Transverse colon (tissue), 4 donors: ENCODE measurements at regions not wholly inside any gene's neighbourhood (a gene's known extent, or its start where the extent isn't known, plus 50 kb on each side); places are given as distances from the start of the nearest gene placed in this dataset.

ENCODE experiments used
- CTCF ChIP-seq, 5 experiments: fragments of 200-600 bp in 3 of 5; fragments of 450-650 bp in 2 of 5; sonication (generic) in 3 of 5; IDR thresholded peaks; 1 replicate in 2 of 5; 2 replicates in 3 of 5; pipeline ENCODE4 v1.5.1; 2016 to 2017; ENCODE audit warnings: antibody characterized with exemption in 5 of 5, inconsistent platforms in 3 of 5, mild to moderate bottlenecking in 2 of 5, moderate library complexity in 1 of 5
- EP300 ChIP-seq: sonication (generic); formaldehyde crosslinking; IDR thresholded peaks from one replicate; pipeline ENCODE4 v1.6.1; 2017; ENCODE audit warnings: antibody characterized with exemption, low read depth
- POLR2A ChIP-seq: fragments of 450-650 bp; IDR thresholded peaks from one replicate; pipeline ENCODE4 v1.6.1; 2016; ENCODE audit warnings: antibody characterized with exemption, mild to moderate bottlenecking, moderate library complexity
- POLR2AphosphoS5 ChIP-seq, 3 donors: sonication (generic); formaldehyde crosslinking; IDR thresholded peaks; one replicate each; pipeline ENCODE4 v1.6.1; 2016; ENCODE audit warnings: antibody characterized with exemption in 3 of 3

DNA sequence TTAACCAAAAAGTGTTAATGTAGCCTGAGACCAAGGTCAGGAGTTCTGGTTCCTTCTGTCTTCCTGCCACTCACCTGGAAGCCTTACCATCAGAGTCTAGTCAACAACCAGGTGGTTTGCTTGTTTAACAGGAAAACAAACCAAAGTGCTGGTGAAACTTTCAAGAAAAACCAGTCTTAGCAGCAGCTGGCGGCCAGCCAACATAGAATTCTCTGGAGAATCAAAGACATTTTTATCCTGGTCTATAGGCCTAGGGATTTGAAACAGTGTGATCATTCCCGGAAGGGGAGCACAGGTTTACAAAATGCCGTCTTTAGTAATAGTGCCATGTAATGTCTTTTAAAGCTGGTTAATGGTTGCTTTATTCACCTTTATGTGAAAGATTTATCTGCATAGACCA lies 146.6 kb upstream of the AKIRIN2 start:
- TF ChIP-seq CTCF (IDR thresholded peaks at IDR 0.05) (no peak), POLR2A (no peak), EP300 (no peak), POLR2AphosphoS5 (IDR thresholded peaks at IDR 0.05) (no peak)
